ENCODE measurements at regions not wholly inside any gene's neighbourhood (a gene's known extent, or its start where the extent isn't known, plus 50 kb on each side); places are given as distances from the start of the nearest gene placed in this dataset.

GRCh38 chr3:127410678-127411077 lies 122.8 kb upstream of the PRR20G start:
- Histone ChIP-seq H3K4me2 (ENCODE audit: insufficient read depth, low read length) (no peak overlapping the region), H3K9me1 (replicated peaks; ENCODE audit: control insufficient read depth, extremely low read depth, insufficient read depth, low read length) (no peaks in the 10 kb centered on the region), H3K36me3 (ENCODE audit: control insufficient read depth in 2 of 2, extremely low read depth in 1 of 2, insufficient read depth in 2 of 2, low read length in 2 of 2) (no peaks in the 10 kb centered on the region), H4K20me1 (replicated peaks; ENCODE audit: control insufficient read depth, extremely low read depth, insufficient read depth, low read length) (no peaks in the 10 kb centered on the region), H3K4me3 (replicated peaks in 1 of 3; ENCODE audit: insufficient read depth in 1 of 3, low read depth in 1 of 3, low read length in 3 of 3) (no peak overlapping the region), H2AFZ (ENCODE audit: low read depth, low read length) (no peak overlapping the region), H3K79me2 (ENCODE audit: control insufficient read depth, insufficient read depth, low read length) (no peaks in the 10 kb centered on the region), H3K4me1 (ENCODE audit: control insufficient read depth, extremely low read depth, insufficient read depth, low read length) (no peaks in the 10 kb centered on the region), H3K9ac (replicated peaks; ENCODE audit: extremely low read depth, insufficient read depth, low read length) (no peak overlapping the region), H3K27me3 (ENCODE audit: control insufficient read depth in 2 of 2, insufficient read depth in 2 of 2, low read length in 2 of 2) (peaks cover 0 to 3% of the 10 kb centered on the region in 2 experiments), H3K9me3 (replicated peaks; ENCODE audit: control insufficient read depth, insufficient read depth, low read length) (no peaks in the 10 kb centered on the region), H3K27ac (ENCODE audit: insufficient read depth, low read depth, low read length) (no peak overlapping the region)
- TF ChIP-seq EZH2 (IDR thresholded peaks at IDR 0.05; ENCODE audit: borderline replicate concordance, low read depth, low read length, severe bottlenecking) (no peak), FOS (IDR thresholded peaks at IDR 0.05; ENCODE audit: borderline replicate concordance, insufficient read depth, low read length) (no peak), GATA2 (IDR thresholded peaks at IDR 0.05; ENCODE audit: insufficient read depth, insufficient read length, low read depth, low read length) (no peak), POLR2A (IDR thresholded peaks at IDR 0.05; ENCODE audit: low read depth, low read length) (no peak), MYC (IDR thresholded peaks at IDR 0.05; ENCODE audit: low read depth, low read length) (no peak), MAX (IDR thresholded peaks at IDR 0.05; ENCODE audit: insufficient read depth, insufficient read length) (no peak), CTCF (IDR thresholded peaks at IDR 0.05; ENCODE audit: extremely low read depth in 1 of 2, insufficient read depth in 1 of 2, low read depth in 1 of 2, low read length in 2 of 2) (no peak), JUN (IDR thresholded peaks at IDR 0.05; ENCODE audit: borderline replicate concordance, insufficient read depth, insufficient read length, low read depth) (no peak), POLR2AphosphoS5 (IDR thresholded peaks at IDR 0.05; ENCODE audit: insufficient read depth, low read depth, low read length) (no peak)
- no TSS peak for BruUV-seq (replicated peaks)
- ChIA-PET POLR2A (no interaction called here), CTCF (no interaction called here)
- intact Hi-C loops (cut with micrococcal nuclease) (no loop called here), dilution Hi-C loops (cut with MboI; ENCODE audit: extremely low pct_ligation_motif_present, low sequenced_read_pairs) (no loop called here)
- FAIRE-seq (no peak), DNase-seq (ENCODE audit: low read depth, low spot score) (no peak)

All from endothelial cell of umbilical vein (primary cell).